ENCODE measurements at regions not wholly inside any gene's neighbourhood (a gene's known extent, or its start where the extent isn't known, plus 50 kb on each side); places are given as distances from the start of the nearest gene placed in this dataset.
"Not testable (repeated sequence)": the region's sequence is repeated elsewhere in the genome, so short reads cannot be mapped to it uniquely, and the experiment has no call there.

- Mint-ChIP-seq H3K27ac (no peak overlapping the region), H3K4me3 (no peak overlapping the region), H3K9me3 (no peaks in the 10 kb centered on the region), H3K27me3 (no peaks in the 10 kb centered on the region), H3K4me1 (ENCODE audit: unreplicated experiment) (no peaks in the 10 kb centered on the region), H3K36me3 (no peaks in the 10 kb centered on the region)
- no peak for TF ChIP-seq CTCF (conservative IDR thresholded peaks at IDR 0.05)
- no peak for DNase-seq (ENCODE audit: extremely low spot score, unreplicated experiment)
These were observed 348.6 kb downstream of the CD109 start for GRCh38 chr6:74044417-74045096.

GRCh38 chr6:74041420-74041819, 345.4 kb downstream of the CD109 start:
- Mint-ChIP-seq H3K27me3 (no peaks in the 10 kb centered on the region), H3K36me3 (no peaks in the 10 kb centered on the region), H3K27ac (no peak overlapping the region), H3K4me3 (no peak overlapping the region), H3K9me3 (peaks cover 5% of the 10 kb centered on the region), H3K4me1 (ENCODE audit: unreplicated experiment) (no peaks in the 10 kb centered on the region)
- DNase-seq (ENCODE audit: extremely low spot score, unreplicated experiment), result no peak
- no peak for TF ChIP-seq CTCF (conservative IDR thresholded peaks at IDR 0.05)

- no peak for DNase-seq (ENCODE audit: extremely low spot score, unreplicated experiment)
- H3K27ac Mint-ChIP-seq, result no peak overlapping the region
- H3K27me3 Mint-ChIP-seq, result no peaks in the 10 kb centered on the region
- no peak for TF ChIP-seq CTCF (conservative IDR thresholded peaks at IDR 0.05)
- H3K9me3 Mint-ChIP-seq, result no peaks in the 10 kb centered on the region
- no peaks in the 10 kb centered on the region for H3K36me3 Mint-ChIP-seq
- H3K4me1 Mint-ChIP-seq (ENCODE audit: unreplicated experiment), result no peaks in the 10 kb centered on the region
- no peak overlapping the region for H3K4me3 Mint-ChIP-seq
These were observed 322.8 kb downstream of the CD109 start for GRCh38 chr6:74018825-74019224.

- H3K27me3 Mint-ChIP-seq, result no peaks in the 10 kb centered on the region
- no peak overlapping the region for H3K27ac Mint-ChIP-seq
- TF ChIP-seq CTCF (conservative IDR thresholded peaks at IDR 0.05), result no peak
- no peak overlapping the region for H3K4me3 Mint-ChIP-seq
- no peak for DNase-seq (ENCODE audit: extremely low spot score, unreplicated experiment)
- H3K4me1 Mint-ChIP-seq (ENCODE audit: unreplicated experiment), result no peaks in the 10 kb centered on the region
- no peaks in the 10 kb centered on the region for H3K36me3 Mint-ChIP-seq
- H3K9me3 Mint-ChIP-seq, result no peaks in the 10 kb centered on the region
These were observed 319.4 kb downstream of the CD109 start for GRCh38 chr6:74015427-74015826.

- no peak for DNase-seq (ENCODE audit: extremely low spot score, unreplicated experiment)
- Mint-ChIP-seq H3K27ac (no peak overlapping the region), H3K9me3 (no peaks in the 10 kb centered on the region), H3K4me3 (no peak overlapping the region), H3K36me3 (no peaks in the 10 kb centered on the region), H3K4me1 (ENCODE audit: unreplicated experiment) (no peaks in the 10 kb centered on the region), H3K27me3 (no peaks in the 10 kb centered on the region)
- no peak for TF ChIP-seq CTCF (conservative IDR thresholded peaks at IDR 0.05)
These were observed 304.9 kb downstream of the CD109 start for GRCh38 chr6:74000666-74001490.

GRCh38 chr6:73990609-73991238, 294.7 kb downstream of the CD109 start:
- H3K36me3 Mint-ChIP-seq; H3K4me1 Mint-ChIP-seq (ENCODE audit: unreplicated experiment); H3K9me3 Mint-ChIP-seq; DNase-seq (ENCODE audit: extremely low spot score, unreplicated experiment); H3K27me3 Mint-ChIP-seq; H3K27ac Mint-ChIP-seq; H3K4me3 Mint-ChIP-seq: not testable (repeated sequence)

Measured in type B pancreatic cell (in vitro differentiated cells).